Endothelial cell of umbilical vein (primary cell): ENCODE measurements at regions not wholly inside any gene's neighbourhood (a gene's known extent, or its start where the extent isn't known, plus 50 kb on each side); places are given as distances from the start of the nearest gene placed in this dataset.

ENCODE experiments used
- BruUV-seq: library from RNA; stranded (reverse); fragments of 400-500 nt; replicated peaks from 2 replicates; lab custom pipeline; 2021; lab: Mats Ljungman, UMichigan
- CTCF ChIA-PET: fragments of 300-600, 350-600 bp; sonication (Branson Sonifier 250); formaldehyde crosslinking; loops from one replicate; lab custom pipeline; 2021; ENCODE audit warnings: antibody characterized with exemption, inconsistent platforms; lab: Charles Lee
- POLR2A ChIA-PET: fragments of 300-600, 350-600 bp; sonication (Branson Sonifier 250); formaldehyde crosslinking; loops from one replicate; lab custom pipeline; 2021; ENCODE audit warnings: antibody characterized with exemption, inconsistent platforms; lab: Charles Lee
- DNase-seq: peaks from one replicate; pipeline ENCODE4 v3.0.0-alpha.2; 2011; ENCODE audit warnings: low read depth, low spot score
- FAIRE-seq: peaks from 2 replicates; lab custom pipeline; 2011; peaks lifted over from hg19 to GRCh38; lab: Jason Lieb, UNC
- H2AFZ ChIP-seq: 2 replicates; pipeline ENCODE4 v1.6.0; 2012; ENCODE audit warnings: low read depth, low read length, control low read depth, inconsistent platforms
- H3K27ac ChIP-seq: 2 replicates; pipeline ENCODE4 v1.5.1; 2011; ENCODE audit warnings: low read depth, mild to moderate bottlenecking, control low read depth, low read length, moderate library complexity; ENCODE audit not compliant: insufficient read depth
- H3K27me3 ChIP-seq, 2 experiments: 2 replicates each; pipeline versions ENCODE4 v1.6.0 to v1.6.1; 2011; ENCODE audit warnings: low read length in 2 of 2, mixed read lengths in 1 of 2; ENCODE audit not compliant: control insufficient read depth in 2 of 2, insufficient read depth in 2 of 2
- H3K36me3 ChIP-seq, 2 experiments: 2 replicates in 1 of 2; 3 replicates in 1 of 2; pipeline ENCODE4 v1.5.1; 2011; ENCODE audit warnings: low read length in 2 of 2, mild to moderate bottlenecking in 1 of 2, moderate library complexity in 1 of 2; ENCODE audit not compliant: control insufficient read depth in 2 of 2, insufficient read depth in 2 of 2; ENCODE audit errors: extremely low read depth in 1 of 2
- H3K4me1 ChIP-seq: 3 replicates; pipeline ENCODE4 v1.5.1; 2011; ENCODE audit warnings: mild to moderate bottlenecking, low read length; ENCODE audit not compliant: control insufficient read depth, insufficient read depth; ENCODE audit errors: extremely low read depth
- H3K4me2 ChIP-seq: 2 replicates; pipeline ENCODE4 v1.6.1; 2011; ENCODE audit warnings: low read length, control low read depth, mixed read lengths; ENCODE audit not compliant: insufficient read depth
- H3K4me3 ChIP-seq, 3 experiments: fragments of 200-600 bp in 1 of 3; sonication (generic), shearing (Covaris generic) in 1 of 3; replicated peaks in 1 of 3; 2 replicates each; pipeline ENCODE4 v1.5.1; 2011 to 2016; ENCODE audit warnings: control low read depth in 3 of 3, low read length in 3 of 3, mild to moderate bottlenecking in 2 of 3, inconsistent platforms in 1 of 3, low read depth in 1 of 3, moderate library complexity in 1 of 3; ENCODE audit not compliant: insufficient read depth in 1 of 3
- H3K79me2 ChIP-seq: 2 replicates; pipeline ENCODE4 v1.6.0; 2012; ENCODE audit warnings: low read length, inconsistent platforms; ENCODE audit not compliant: control insufficient read depth, insufficient read depth
- H3K9ac ChIP-seq: replicated peaks from 2 replicates; pipeline ENCODE3; 2011; ENCODE audit warnings: low read length, control low read depth; ENCODE audit not compliant: insufficient read depth; ENCODE audit errors: extremely low read depth
- H3K9me1 ChIP-seq: replicated peaks from 3 replicates; pipeline ENCODE4 v1.6.0; 2011; ENCODE audit warnings: mild to moderate bottlenecking, low read length; ENCODE audit not compliant: control insufficient read depth, insufficient read depth; ENCODE audit errors: extremely low read depth
- H3K9me3 ChIP-seq: replicated peaks from 2 replicates; pipeline ENCODE4 v1.5.1; 2012; ENCODE audit warnings: low read length, inconsistent platforms; ENCODE audit not compliant: control insufficient read depth, insufficient read depth
- H4K20me1 ChIP-seq: replicated peaks from 2 replicates; pipeline ENCODE3; 2011; ENCODE audit warnings: mild to moderate bottlenecking, low read length; ENCODE audit not compliant: control insufficient read depth, insufficient read depth; ENCODE audit errors: extremely low read depth
- GATA2 ChIP-seq: IDR thresholded peaks from 2 replicates; pipeline ENCODE4 v1.7.0; 2011; ENCODE audit warnings: low read depth, mild to moderate bottlenecking, moderate library complexity, mixed read lengths, low read length; ENCODE audit not compliant: insufficient read length, insufficient read depth
- JUN ChIP-seq: IDR thresholded peaks from 2 replicates; pipeline ENCODE4 v1.6.1; 2011; ENCODE audit warnings: borderline replicate concordance, low read depth; ENCODE audit not compliant: insufficient read length, insufficient read depth
- POLR2AphosphoS5 ChIP-seq: IDR thresholded peaks from 2 replicates; pipeline ENCODE4 v1.6.1; 2012; ENCODE audit warnings: low read depth, mild to moderate bottlenecking, control low read depth, low read length, moderate library complexity; ENCODE audit not compliant: insufficient read depth
- dilution Hi-C: fragments of 300-500 bp; cut with MboI; formaldehyde crosslinking; loops from one replicate; pipeline ENCODE4 v1.15.0; 2019; ENCODE audit warnings: low sequenced_read_pairs; ENCODE audit not compliant: extremely low pct_ligation_motif_present
- intact Hi-C: fragments of 100-400 bp; cut with micrococcal nuclease; formaldehyde crosslinking; loops from one replicate; pipeline ENCODE4 v1.10.0; 2022
- TF ChIP-seq, protein P1 (sequence below), 2 donors: IDR thresholded peaks; 1 replicate in 1 of 2; 2 replicates in 1 of 2; pipeline ENCODE4 v1.5.1; 2011; ENCODE audit warnings: low read length in 2 of 2, mild to moderate bottlenecking in 2 of 2, moderate library complexity in 2 of 2, control low read depth in 1 of 2, inconsistent platforms in 1 of 2, low read depth in 1 of 2; ENCODE audit not compliant: insufficient read depth in 1 of 2; ENCODE audit errors: extremely low read depth in 1 of 2
- TF ChIP-seq, protein P2 (sequence below): IDR thresholded peaks from 2 replicates; pipeline ENCODE4 v1.6.1; 2011; ENCODE audit not compliant: insufficient read depth, insufficient read length

DNA sequence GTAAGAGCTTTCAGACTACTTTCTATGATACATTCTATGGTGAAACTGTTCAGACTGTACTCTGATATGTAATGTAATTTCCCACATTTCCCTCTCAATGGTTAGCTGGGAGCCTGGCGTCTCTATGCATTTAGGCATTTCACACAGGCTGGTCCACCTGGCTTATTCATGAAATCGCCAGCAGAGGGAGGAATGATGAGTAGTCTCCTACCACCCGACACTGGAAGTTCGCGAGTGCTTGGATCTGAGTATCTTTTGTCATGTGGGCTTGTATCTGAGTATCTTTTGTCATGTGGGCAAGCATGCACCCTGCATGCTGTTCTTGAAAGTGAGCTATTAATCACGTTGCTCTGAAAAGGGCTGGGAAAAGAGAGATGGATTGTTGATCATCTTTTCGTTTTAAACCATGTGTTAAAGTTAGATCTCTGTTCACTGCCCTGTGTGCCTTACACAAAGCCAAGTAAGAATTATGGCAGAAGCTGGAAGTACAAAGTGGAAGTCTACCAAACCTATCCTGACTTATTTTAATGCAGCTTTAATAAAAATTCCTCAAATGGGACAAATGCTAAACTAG is 235.0 kb downstream of the ATP23 start:
- Histone ChIP-seq H3K27ac (no peak overlapping the region), H3K36me3 (no peaks in the 10 kb centered on the region), H3K4me1 (no peaks in the 10 kb centered on the region), H3K9me3 (no peaks in the 10 kb centered on the region), H3K9me1 (no peaks in the 10 kb centered on the region), H3K27me3 (peaks cover 0 to 4% of the 10 kb centered on the region in 2 experiments), H2AFZ (no peak overlapping the region), H4K20me1 (no peaks in the 10 kb centered on the region), H3K4me2 (no peak overlapping the region), H3K79me2 (no peaks in the 10 kb centered on the region), H3K9ac (no peak overlapping the region), H3K4me3 (no peak overlapping the region)
- TF ChIP-seq GATA2 = no peak
- TF ChIP-seq, protein P1, sequence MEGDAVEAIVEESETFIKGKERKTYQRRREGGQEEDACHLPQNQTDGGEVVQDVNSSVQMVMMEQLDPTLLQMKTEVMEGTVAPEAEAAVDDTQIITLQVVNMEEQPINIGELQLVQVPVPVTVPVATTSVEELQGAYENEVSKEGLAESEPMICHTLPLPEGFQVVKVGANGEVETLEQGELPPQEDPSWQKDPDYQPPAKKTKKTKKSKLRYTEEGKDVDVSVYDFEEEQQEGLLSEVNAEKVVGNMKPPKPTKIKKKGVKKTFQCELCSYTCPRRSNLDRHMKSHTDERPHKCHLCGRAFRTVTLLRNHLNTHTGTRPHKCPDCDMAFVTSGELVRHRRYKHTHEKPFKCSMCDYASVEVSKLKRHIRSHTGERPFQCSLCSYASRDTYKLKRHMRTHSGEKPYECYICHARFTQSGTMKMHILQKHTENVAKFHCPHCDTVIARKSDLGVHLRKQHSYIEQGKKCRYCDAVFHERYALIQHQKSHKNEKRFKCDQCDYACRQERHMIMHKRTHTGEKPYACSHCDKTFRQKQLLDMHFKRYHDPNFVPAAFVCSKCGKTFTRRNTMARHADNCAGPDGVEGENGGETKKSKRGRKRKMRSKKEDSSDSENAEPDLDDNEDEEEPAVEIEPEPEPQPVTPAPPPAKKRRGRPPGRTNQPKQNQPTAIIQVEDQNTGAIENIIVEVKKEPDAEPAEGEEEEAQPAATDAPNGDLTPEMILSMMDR (IDR thresholded peaks at IDR 0.05; ENCODE audit: extremely low read depth in 1 of 2, insufficient read depth in 1 of 2, low read depth in 1 of 2, low read length in 2 of 2) = peak; percentile 29 to 39
- TF ChIP-seq, protein P2, sequence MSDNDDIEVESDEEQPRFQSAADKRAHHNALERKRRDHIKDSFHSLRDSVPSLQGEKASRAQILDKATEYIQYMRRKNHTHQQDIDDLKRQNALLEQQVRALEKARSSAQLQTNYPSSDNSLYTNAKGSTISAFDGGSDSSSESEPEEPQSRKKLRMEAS = no peak
- TF ChIP-seq JUN = no peak
- no peak for TF ChIP-seq POLR2AphosphoS5
- ChIA-PET CTCF (interaction anchor here (0.6 to 3.0 kb wide), 32 partner anchors 8 to 1389 kb away, joined by 3 to 17 read pairs (median 4); no protein-coding TSS in a partner anchor), POLR2A (no interaction called here)
- dilution Hi-C loops (no loop called here), intact Hi-C loops (no loop called here)
- peak; percentile 14 for DNase-seq
- BruUV-seq = no TSS peak
- FAIRE-seq = peak; percentile 85
